H9 (cell line): ENCODE measurements at regions not wholly inside any gene's neighbourhood (a gene's known extent, or its start where the extent isn't known, plus 50 kb on each side); places are given as distances from the start of the nearest gene placed in this dataset.

Experiments
- DNase-seq: peaks from one replicate; pipeline ENCODE4 v3.0.0-alpha.2; 2017
- H2AFZ ChIP-seq: one replicate; pipeline ENCODE4 v1.6.1; 2013; ENCODE audit warnings: mild to moderate bottlenecking, low read length, control low read depth, moderate library complexity
- H2AK5ac ChIP-seq: 2 replicates; pipeline ENCODE4 v1.6.1; 2013; ENCODE audit warnings: low read length, control low read depth, mixed read lengths; ENCODE audit not compliant: insufficient read length
- H2BK120ac ChIP-seq: one replicate; pipeline ENCODE4 v1.6.1; 2013; ENCODE audit warnings: low read depth, mild to moderate bottlenecking, low read length, control low read depth, inconsistent platforms; ENCODE audit not compliant: poor library complexity, severe bottlenecking
- H2BK12ac ChIP-seq: 2 replicates; pipeline ENCODE4 v1.6.1; 2013; ENCODE audit warnings: low read length, control low read depth, mixed read lengths, low read depth; ENCODE audit not compliant: insufficient read length
- H2BK15ac ChIP-seq: 2 replicates; pipeline ENCODE4 v1.6.1; 2013; ENCODE audit warnings: low read depth, low read length, control low read depth
- H2BK20ac ChIP-seq: one replicate; pipeline ENCODE4 v1.6.1; 2013; ENCODE audit warnings: low read depth, mild to moderate bottlenecking, low read length, control low read depth, inconsistent platforms; ENCODE audit not compliant: poor library complexity, severe bottlenecking
- H2BK5ac ChIP-seq: 2 replicates; pipeline ENCODE4 v1.6.1; 2013; ENCODE audit warnings: low read length, control low read depth, mixed read lengths; ENCODE audit not compliant: insufficient read length
- H3K14ac ChIP-seq: 2 replicates; pipeline ENCODE4 v1.6.1; 2013; ENCODE audit warnings: low read length, control low read depth; ENCODE audit not compliant: insufficient read depth
- H3K18ac ChIP-seq: 2 replicates; pipeline ENCODE4 v1.6.1; 2013; ENCODE audit warnings: low read depth, mild to moderate bottlenecking, mixed read lengths, low read length, control low read depth; ENCODE audit not compliant: insufficient read length
- H3K23ac ChIP-seq: 2 replicates; pipeline ENCODE4 v1.6.1; 2013; ENCODE audit warnings: low read length, control low read depth, mixed read lengths, low read depth; ENCODE audit not compliant: insufficient read length
- H3K23me2 ChIP-seq: 2 replicates; pipeline ENCODE4 v1.6.1; 2013; ENCODE audit warnings: low read depth, mild to moderate bottlenecking, mixed read lengths, low read length, control low read depth; ENCODE audit not compliant: insufficient read length, poor library complexity, severe bottlenecking
- H3K27ac ChIP-seq: 2 replicates; pipeline ENCODE4 v1.5.1; 2013; ENCODE audit warnings: low read length, control low read depth, mixed read lengths, low read depth; ENCODE audit not compliant: insufficient read length
- H3K27me3 ChIP-seq: 2 replicates; pipeline ENCODE4 v1.6.1; 2013; ENCODE audit warnings: low read length, control low read depth, inconsistent platforms; ENCODE audit not compliant: insufficient read depth
- H3K4ac ChIP-seq: 2 replicates; pipeline ENCODE4 v1.6.1; 2013; ENCODE audit warnings: low read depth, mild to moderate bottlenecking, control low read depth, inconsistent platforms, low read length, moderate library complexity
- H3K4me1 ChIP-seq: 2 replicates; pipeline ENCODE4 v1.6.1; 2013; ENCODE audit warnings: low read length, control low read depth, inconsistent platforms; ENCODE audit not compliant: insufficient read depth
- H3K4me2 ChIP-seq: 2 replicates; pipeline ENCODE4 v1.6.1; 2013; ENCODE audit warnings: low read length, control low read depth, mixed read lengths; ENCODE audit not compliant: insufficient read length, insufficient read depth
- H3K56ac ChIP-seq: 2 replicates; pipeline ENCODE4 v1.6.1; 2013; ENCODE audit warnings: low read depth, mild to moderate bottlenecking, mixed read lengths, low read length, control low read depth; ENCODE audit not compliant: insufficient read length
- H3K79me1 ChIP-seq: 2 replicates; pipeline ENCODE4 v1.6.1; 2013; ENCODE audit warnings: low read depth, mild to moderate bottlenecking, moderate library complexity, low read length, control low read depth, inconsistent platforms; ENCODE audit not compliant: insufficient read depth, poor library complexity, severe bottlenecking
- H3K79me2 ChIP-seq: 2 replicates; pipeline ENCODE4 v1.6.1; 2013; ENCODE audit warnings: low read length, control low read depth, inconsistent platforms; ENCODE audit not compliant: insufficient read depth
- H3K9ac ChIP-seq: 2 replicates; pipeline ENCODE4 v1.6.1; 2013; ENCODE audit warnings: low read length, control low read depth, mixed read lengths; ENCODE audit not compliant: insufficient read length; ENCODE audit errors: extremely low read depth
- H3K9me3 ChIP-seq: one replicate; pipeline ENCODE4 v1.6.1; 2013; ENCODE audit warnings: low read depth, low read length, inconsistent platforms; ENCODE audit not compliant: control insufficient read depth
- H3T11ph ChIP-seq: one replicate; pipeline ENCODE4 v1.6.1; 2013; ENCODE audit warnings: mild to moderate bottlenecking, low read length, control low read depth, inconsistent platforms
- H4K20me1 ChIP-seq: one replicate; pipeline ENCODE4 v1.6.1; 2013; ENCODE audit not compliant: control insufficient read depth, insufficient read length, insufficient read depth
- H4K5ac ChIP-seq: 2 replicates; pipeline ENCODE4 v1.6.1; 2013; ENCODE audit warnings: low read depth, mild to moderate bottlenecking, mixed read lengths, low read length, control low read depth; ENCODE audit not compliant: insufficient read length
- H4K8ac ChIP-seq: replicated peaks from 2 replicates; pipeline ENCODE4 v1.6.1; 2013; ENCODE audit warnings: low read length, control low read depth, mixed read lengths, low read depth; ENCODE audit not compliant: insufficient read length
- H4K91ac ChIP-seq: 2 replicates; pipeline ENCODE4 v1.6.1; 2013; ENCODE audit warnings: low read depth, mild to moderate bottlenecking, moderate library complexity, mixed read lengths, low read length, control low read depth; ENCODE audit not compliant: insufficient read length
- H3K27ac Mint-ChIP-seq, 3 experiments: 2 replicates in 2 of 3; 3 replicates in 1 of 3; pipeline ENCODE4 v1.8.0; 2020 to 2021; ENCODE audit warnings: mixed read lengths in 3 of 3, mild to moderate bottlenecking in 1 of 3, moderate library complexity in 1 of 3
- H3K27me3 Mint-ChIP-seq: 2 replicates; pipeline ENCODE4 v1.8.0; 2021; ENCODE audit warnings: low read depth, mild to moderate bottlenecking, moderate library complexity, mixed read lengths
- H3K36me3 Mint-ChIP-seq, 3 experiments: 2 replicates in 2 of 3; 3 replicates in 1 of 3; pipeline ENCODE4 v1.8.0; 2020 to 2021; ENCODE audit warnings: low read depth in 3 of 3, mixed read lengths in 3 of 3; ENCODE audit not compliant: insufficient read depth in 1 of 3
- H3K4me1 Mint-ChIP-seq, 2 experiments: 2 replicates each; pipeline ENCODE4 v1.8.0; 2020; ENCODE audit warnings: mixed read lengths in 2 of 2
- H3K4me3 Mint-ChIP-seq, 2 experiments: 2 replicates in 1 of 2; 3 replicates in 1 of 2; pipeline ENCODE4 v1.8.0; 2020 to 2021; ENCODE audit warnings: mild to moderate bottlenecking in 2 of 2, mixed read lengths in 2 of 2, moderate library complexity in 1 of 2
- H3K9me3 Mint-ChIP-seq, 2 experiments: 2 replicates in 1 of 2; 3 replicates in 1 of 2; pipeline ENCODE4 v1.8.0; 2020; ENCODE audit warnings: mild to moderate bottlenecking in 2 of 2, mixed read lengths in 2 of 2, moderate library complexity in 1 of 2
- WGBS: extraction: QIAGEN DNeasy Blood & Tissue Kit; methylation state at CpG from one replicate; pipeline ENCODE4 v1.1.7; 2013; ENCODE audit warnings: missing lambda C conversion rate, low lambda C conversion rate, mixed read lengths; ENCODE audit not compliant: insufficient read length; ENCODE audit errors: extremely low coverage; 5-methylcytosine and 5-hydroxymethylcytosine counted together
- TF ChIP-seq, protein P1 (sequence below): fragments of 200-600 bp; sonication (generic); conservative IDR thresholded peaks from 3 replicates; pipeline ENCODE4 v1.8.0; 2021; ENCODE audit warnings: antibody characterized with exemption, mild to moderate bottlenecking

DNA sequence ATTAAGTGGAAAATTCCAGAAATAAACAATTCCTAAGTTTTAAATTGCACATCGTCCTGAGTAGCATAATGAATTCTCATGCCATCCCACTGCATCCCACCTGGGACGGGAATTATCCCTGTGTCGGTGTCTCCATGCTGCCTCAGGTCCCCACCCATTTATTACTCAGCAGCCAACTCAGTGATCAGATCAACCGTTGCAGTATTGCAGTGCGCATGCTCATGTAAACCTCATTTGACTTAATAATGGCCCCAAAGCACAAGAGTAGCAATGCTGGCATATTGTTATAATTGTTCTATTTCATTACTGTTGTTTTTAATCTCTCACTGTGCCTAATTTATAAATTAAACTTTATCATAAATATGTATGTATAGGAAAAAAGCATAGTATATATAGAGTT lies 214.4 kb downstream of the METTL4 start:
- WGBS, result no CpG with 5 or more reads among the region's 5 CpGs
- no peaks in the 10 kb centered on the region for H3K36me3 Mint-ChIP-seq

More for the DNA sequence above, 214.4 kb downstream of the METTL4 start:
- H3K27ac ChIP-seq, result no peak overlapping the region
- no peak overlapping the region for H3K14ac ChIP-seq
- no peak overlapping the region for H3K18ac ChIP-seq
- H3K23me2 ChIP-seq, result no peaks in the 10 kb centered on the region
- no peaks in the 10 kb centered on the region for H3K4me1 ChIP-seq
- TF ChIP-seq, protein P1, sequence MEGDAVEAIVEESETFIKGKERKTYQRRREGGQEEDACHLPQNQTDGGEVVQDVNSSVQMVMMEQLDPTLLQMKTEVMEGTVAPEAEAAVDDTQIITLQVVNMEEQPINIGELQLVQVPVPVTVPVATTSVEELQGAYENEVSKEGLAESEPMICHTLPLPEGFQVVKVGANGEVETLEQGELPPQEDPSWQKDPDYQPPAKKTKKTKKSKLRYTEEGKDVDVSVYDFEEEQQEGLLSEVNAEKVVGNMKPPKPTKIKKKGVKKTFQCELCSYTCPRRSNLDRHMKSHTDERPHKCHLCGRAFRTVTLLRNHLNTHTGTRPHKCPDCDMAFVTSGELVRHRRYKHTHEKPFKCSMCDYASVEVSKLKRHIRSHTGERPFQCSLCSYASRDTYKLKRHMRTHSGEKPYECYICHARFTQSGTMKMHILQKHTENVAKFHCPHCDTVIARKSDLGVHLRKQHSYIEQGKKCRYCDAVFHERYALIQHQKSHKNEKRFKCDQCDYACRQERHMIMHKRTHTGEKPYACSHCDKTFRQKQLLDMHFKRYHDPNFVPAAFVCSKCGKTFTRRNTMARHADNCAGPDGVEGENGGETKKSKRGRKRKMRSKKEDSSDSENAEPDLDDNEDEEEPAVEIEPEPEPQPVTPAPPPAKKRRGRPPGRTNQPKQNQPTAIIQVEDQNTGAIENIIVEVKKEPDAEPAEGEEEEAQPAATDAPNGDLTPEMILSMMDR, result no peak
- H2AFZ ChIP-seq, result no peak overlapping the region
- Mint-ChIP-seq H3K9me3 (no peaks in the 10 kb centered on the region), H3K4me3 (no peak overlapping the region), H3K27me3 (no peaks in the 10 kb centered on the region), H3K27ac (no peak overlapping the region), H3K4me1 (no peaks in the 10 kb centered on the region)
- H3K4ac ChIP-seq, result no peak overlapping the region
- H3K27me3 ChIP-seq, result no peaks in the 10 kb centered on the region
- no peaks in the 10 kb centered on the region for H3K9me3 ChIP-seq
- H4K91ac ChIP-seq, result no peak overlapping the region
- no peak overlapping the region for H2AK5ac ChIP-seq
- no peak overlapping the region for H2BK120ac ChIP-seq
- no peak overlapping the region for H2BK15ac ChIP-seq
- no peak overlapping the region for H2BK5ac ChIP-seq
- no peak overlapping the region for H3K56ac ChIP-seq
- H3K79me2 ChIP-seq, result no peaks in the 10 kb centered on the region
- H2BK12ac ChIP-seq, result no peak overlapping the region
- no peak for DNase-seq
- no peak overlapping the region for H4K5ac ChIP-seq
- no peak overlapping the region for H3K9ac ChIP-seq
- H4K20me1 ChIP-seq, result no peaks in the 10 kb centered on the region
- H4K8ac ChIP-seq, result no peak overlapping the region
- H3T11ph ChIP-seq, result no peak overlapping the region
- no peak overlapping the region for H2BK20ac ChIP-seq
- no peak overlapping the region for H3K4me2 ChIP-seq
- no peaks in the 10 kb centered on the region for H3K79me1 ChIP-seq
- no peak overlapping the region for H3K23ac ChIP-seq
